ENCODE measurements at regions not wholly inside any gene's neighbourhood (a gene's known extent, or its start where the extent isn't known, plus 50 kb on each side); places are given as distances from the start of the nearest gene placed in this dataset.

DNA sequence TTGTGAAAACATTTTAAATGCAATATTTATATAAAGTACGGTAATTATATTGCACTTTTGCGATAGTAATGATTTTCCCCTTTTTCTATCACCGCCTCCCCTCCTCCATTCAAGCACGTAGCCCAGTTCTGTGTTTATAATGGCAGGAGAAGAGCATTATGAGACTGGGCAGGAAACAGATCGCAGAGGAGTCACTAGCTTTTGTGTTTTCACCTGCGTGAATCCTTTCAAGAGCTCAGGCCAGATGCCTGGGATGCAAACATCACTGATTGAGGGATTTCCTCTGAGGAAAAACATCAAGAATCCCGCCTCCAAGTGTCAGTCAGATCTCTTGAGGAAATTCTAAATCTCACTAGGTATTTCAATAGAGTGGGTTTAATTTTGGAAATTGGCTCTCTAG lies 178.4 kb upstream of the FN1 start:
- Histone ChIP-seq H3K4me3 (ENCODE audit: low read length in 3 of 3) (no peak overlapping the region), H3K9me3 (ENCODE audit: control insufficient read depth in 2 of 3, insufficient read depth in 1 of 3, low read length in 3 of 3) (no peaks in the 10 kb centered on the region), H3K4me1 (ENCODE audit: control insufficient read depth in 2 of 3, insufficient read depth in 2 of 3, low read depth in 1 of 3, low read length in 3 of 3) (no peaks in the 10 kb centered on the region), H3K27me3 (ENCODE audit: control insufficient read depth, insufficient read depth, low read length) (no peaks in the 10 kb centered on the region), H3K36me3 (ENCODE audit: control insufficient read depth in 2 of 3, insufficient read depth in 3 of 3, low read length in 3 of 3) (no peaks in the 10 kb centered on the region), H3K27ac (ENCODE audit: low read depth in 2 of 2, low read length in 2 of 2) (no peak overlapping the region), H3K9ac (ENCODE audit: low read length in 3 of 3) (no peak overlapping the region)
- FAIRE-seq (no peak), DNase-seq (no peak)
- intact Hi-C loops (cut with DNase I), result no loop called here
- TF ChIP-seq, protein P1, sequence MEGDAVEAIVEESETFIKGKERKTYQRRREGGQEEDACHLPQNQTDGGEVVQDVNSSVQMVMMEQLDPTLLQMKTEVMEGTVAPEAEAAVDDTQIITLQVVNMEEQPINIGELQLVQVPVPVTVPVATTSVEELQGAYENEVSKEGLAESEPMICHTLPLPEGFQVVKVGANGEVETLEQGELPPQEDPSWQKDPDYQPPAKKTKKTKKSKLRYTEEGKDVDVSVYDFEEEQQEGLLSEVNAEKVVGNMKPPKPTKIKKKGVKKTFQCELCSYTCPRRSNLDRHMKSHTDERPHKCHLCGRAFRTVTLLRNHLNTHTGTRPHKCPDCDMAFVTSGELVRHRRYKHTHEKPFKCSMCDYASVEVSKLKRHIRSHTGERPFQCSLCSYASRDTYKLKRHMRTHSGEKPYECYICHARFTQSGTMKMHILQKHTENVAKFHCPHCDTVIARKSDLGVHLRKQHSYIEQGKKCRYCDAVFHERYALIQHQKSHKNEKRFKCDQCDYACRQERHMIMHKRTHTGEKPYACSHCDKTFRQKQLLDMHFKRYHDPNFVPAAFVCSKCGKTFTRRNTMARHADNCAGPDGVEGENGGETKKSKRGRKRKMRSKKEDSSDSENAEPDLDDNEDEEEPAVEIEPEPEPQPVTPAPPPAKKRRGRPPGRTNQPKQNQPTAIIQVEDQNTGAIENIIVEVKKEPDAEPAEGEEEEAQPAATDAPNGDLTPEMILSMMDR (IDR thresholded peaks at IDR 0.05; ENCODE audit: borderline replicate concordance, extremely low read depth, insufficient read depth), result no peak

DNA sequence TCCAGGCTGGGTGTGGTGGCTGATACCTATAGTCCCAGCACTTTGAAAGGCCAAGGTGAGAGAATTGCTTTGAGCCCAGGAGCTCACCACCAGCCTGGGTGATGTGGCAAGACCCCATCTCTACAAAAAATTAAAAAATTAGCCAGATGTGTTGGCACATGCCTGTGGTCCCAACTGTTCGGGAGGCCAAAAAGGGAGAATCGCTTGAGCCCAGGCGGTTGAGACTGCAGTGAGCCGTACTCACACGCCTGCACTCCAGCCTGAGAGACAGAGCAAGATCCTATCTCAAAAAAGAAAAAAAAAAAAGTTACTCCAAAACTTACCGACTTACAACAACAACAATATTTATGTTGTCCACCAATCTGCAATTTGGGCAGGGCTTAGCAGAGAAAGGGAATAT lies 178.0 kb upstream of the FN1 start:
- DNase-seq, result no peak
- H3K9me3 ChIP-seq (ENCODE audit: control insufficient read depth in 2 of 3, insufficient read depth in 1 of 3, low read length in 3 of 3), result no peaks in the 10 kb centered on the region
- FAIRE-seq, result no peak
- no peaks in the 10 kb centered on the region for H3K36me3 ChIP-seq (ENCODE audit: control insufficient read depth in 2 of 3, insufficient read depth in 3 of 3, low read length in 3 of 3)
- intact Hi-C loops (cut with DNase I), result no loop called here
- H3K4me3 ChIP-seq (ENCODE audit: low read length in 3 of 3), result no peak overlapping the region
- no peak overlapping the region for H3K27ac ChIP-seq (ENCODE audit: low read depth in 2 of 2, low read length in 2 of 2)
- H3K4me1 ChIP-seq (ENCODE audit: control insufficient read depth in 2 of 3, insufficient read depth in 2 of 3, low read depth in 1 of 3, low read length in 3 of 3), result no peaks in the 10 kb centered on the region
- TF ChIP-seq, protein P1 (IDR thresholded peaks at IDR 0.05; ENCODE audit: borderline replicate concordance, extremely low read depth, insufficient read depth), result no peak
- H3K9ac ChIP-seq (ENCODE audit: low read length in 3 of 3), result no peak overlapping the region
- H3K27me3 ChIP-seq (ENCODE audit: control insufficient read depth, insufficient read depth, low read length), result no peaks in the 10 kb centered on the region

DNA sequence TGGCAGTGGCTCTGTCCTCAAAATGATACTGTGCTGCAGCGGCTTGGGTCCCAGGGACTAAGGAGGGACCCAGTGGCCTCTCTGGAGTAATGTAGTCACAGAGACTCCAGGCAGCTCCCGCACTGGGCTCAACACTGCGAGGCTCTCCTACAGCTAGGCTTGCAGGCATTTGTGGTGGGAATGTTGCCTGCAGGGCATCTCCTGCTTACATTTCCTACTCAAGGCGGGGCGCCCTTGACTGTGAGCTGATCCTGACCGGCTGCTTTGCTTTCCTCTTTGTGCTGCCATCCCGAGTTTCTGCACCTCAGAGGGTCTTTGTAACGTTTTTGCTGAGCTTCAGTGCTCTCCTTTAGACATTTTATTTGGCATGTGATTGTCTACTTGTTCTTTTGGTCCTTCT lies 177.4 kb upstream of the FN1 start:
- DNase-seq, result no peak
- no peak overlapping the region for H3K9ac ChIP-seq (ENCODE audit: low read length in 3 of 3)
- H3K27ac ChIP-seq (ENCODE audit: low read depth in 2 of 2, low read length in 2 of 2), result no peak overlapping the region
- H3K27me3 ChIP-seq (ENCODE audit: control insufficient read depth, insufficient read depth, low read length), result no peaks in the 10 kb centered on the region
- intact Hi-C loops (cut with DNase I), result no loop called here
- H3K36me3 ChIP-seq (ENCODE audit: control insufficient read depth in 2 of 3, insufficient read depth in 3 of 3, low read length in 3 of 3), result no peaks in the 10 kb centered on the region
- TF ChIP-seq, protein P1 (IDR thresholded peaks at IDR 0.05; ENCODE audit: borderline replicate concordance, extremely low read depth, insufficient read depth), result no peak
- no peak overlapping the region for H3K4me3 ChIP-seq (ENCODE audit: low read length in 3 of 3)
- H3K4me1 ChIP-seq (ENCODE audit: control insufficient read depth in 2 of 3, insufficient read depth in 2 of 3, low read depth in 1 of 3, low read length in 3 of 3), result no peaks in the 10 kb centered on the region
- no peak for FAIRE-seq
- H3K9me3 ChIP-seq (ENCODE audit: control insufficient read depth in 2 of 3, insufficient read depth in 1 of 3, low read length in 3 of 3), result no peaks in the 10 kb centered on the region

DNA sequence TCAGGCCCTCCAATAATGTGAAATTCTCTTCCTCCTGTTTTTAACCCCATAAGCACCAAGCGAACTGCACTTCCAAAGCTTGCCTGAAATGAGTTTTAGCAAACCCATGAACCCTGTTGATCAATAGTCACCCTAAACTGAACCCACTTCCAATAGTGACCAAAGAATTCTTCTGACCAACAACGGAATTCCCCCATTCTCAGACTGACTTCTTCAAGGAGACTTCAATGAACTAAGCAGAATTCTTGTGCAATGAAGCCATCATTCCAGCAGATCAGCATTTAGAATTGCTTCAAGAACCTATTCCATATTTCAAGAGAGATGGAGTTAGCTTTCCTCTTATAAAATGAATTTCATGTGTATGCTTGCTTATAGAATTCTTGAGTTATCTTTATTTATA lies 176.9 kb upstream of the FN1 start:
- Histone ChIP-seq H3K27me3 (ENCODE audit: control insufficient read depth, insufficient read depth, low read length) (no peaks in the 10 kb centered on the region), H3K27ac (ENCODE audit: low read depth in 2 of 2, low read length in 2 of 2) (no peak overlapping the region), H3K9me3 (ENCODE audit: control insufficient read depth in 2 of 3, insufficient read depth in 1 of 3, low read length in 3 of 3) (no peaks in the 10 kb centered on the region), H3K4me3 (ENCODE audit: low read length in 3 of 3) (no peak overlapping the region), H3K4me1 (ENCODE audit: control insufficient read depth in 2 of 3, insufficient read depth in 2 of 3, low read depth in 1 of 3, low read length in 3 of 3) (no peaks in the 10 kb centered on the region), H3K36me3 (ENCODE audit: control insufficient read depth in 2 of 3, insufficient read depth in 3 of 3, low read length in 3 of 3) (no peaks in the 10 kb centered on the region), H3K9ac (ENCODE audit: low read length in 3 of 3) (no peak overlapping the region)
- no peak for DNase-seq
- intact Hi-C loops (cut with DNase I), result no loop called here
- TF ChIP-seq, protein P1 (IDR thresholded peaks at IDR 0.05; ENCODE audit: borderline replicate concordance, extremely low read depth, insufficient read depth), result no peak
- FAIRE-seq, result no peak
